ENCODE measurements at regions not wholly inside any gene's neighbourhood (a gene's known extent, or its start where the extent isn't known, plus 50 kb on each side); places are given as distances from the start of the nearest gene placed in this dataset.
"Not testable (repeated sequence)": the region's sequence is repeated elsewhere in the genome, so short reads cannot be mapped to it uniquely, and the experiment has no call there.

GRCh38 chr12:103024650-103025049 is 67.2 kb downstream of the ASCL1 start:
- no peaks in the 10 kb centered on the region for H3K4me1 ChIP-seq (ENCODE audit: control insufficient read depth in 1 of 2, insufficient read depth in 2 of 2, low read length in 2 of 2)
- H3K9ac ChIP-seq (ENCODE audit: low read length) = no peak overlapping the region
- H3K79me2 ChIP-seq (ENCODE audit: insufficient read depth, low read length) = no peaks in the 10 kb centered on the region
- H3K27ac ChIP-seq (ENCODE audit: low read depth, low read length) = no peak overlapping the region
- intact Hi-C loops (cut with micrococcal nuclease) = no loop called here
- no peak for ATAC-seq
- no peaks in the 10 kb centered on the region for H3K9me2 ChIP-seq (ENCODE audit: insufficient read depth)
- ChIA-PET POLR2A (no interaction called here), CTCF (no interaction called here), RAD21 (ENCODE audit: low non-redundant PET in 1 of 2, low total read pairs in 2 of 2, uncharacterized antibody in 2 of 2, unreplicated experiment in 2 of 2) (no interaction called here)
- no peaks in the 10 kb centered on the region for H3K27me3 ChIP-seq (ENCODE audit: insufficient read depth, low read length)
- no peaks in the 10 kb centered on the region for H3K36me3 ChIP-seq (ENCODE audit: control insufficient read depth in 1 of 2, insufficient read depth in 2 of 2, low read length in 2 of 2)
- TF ChIP-seq, protein P1, sequence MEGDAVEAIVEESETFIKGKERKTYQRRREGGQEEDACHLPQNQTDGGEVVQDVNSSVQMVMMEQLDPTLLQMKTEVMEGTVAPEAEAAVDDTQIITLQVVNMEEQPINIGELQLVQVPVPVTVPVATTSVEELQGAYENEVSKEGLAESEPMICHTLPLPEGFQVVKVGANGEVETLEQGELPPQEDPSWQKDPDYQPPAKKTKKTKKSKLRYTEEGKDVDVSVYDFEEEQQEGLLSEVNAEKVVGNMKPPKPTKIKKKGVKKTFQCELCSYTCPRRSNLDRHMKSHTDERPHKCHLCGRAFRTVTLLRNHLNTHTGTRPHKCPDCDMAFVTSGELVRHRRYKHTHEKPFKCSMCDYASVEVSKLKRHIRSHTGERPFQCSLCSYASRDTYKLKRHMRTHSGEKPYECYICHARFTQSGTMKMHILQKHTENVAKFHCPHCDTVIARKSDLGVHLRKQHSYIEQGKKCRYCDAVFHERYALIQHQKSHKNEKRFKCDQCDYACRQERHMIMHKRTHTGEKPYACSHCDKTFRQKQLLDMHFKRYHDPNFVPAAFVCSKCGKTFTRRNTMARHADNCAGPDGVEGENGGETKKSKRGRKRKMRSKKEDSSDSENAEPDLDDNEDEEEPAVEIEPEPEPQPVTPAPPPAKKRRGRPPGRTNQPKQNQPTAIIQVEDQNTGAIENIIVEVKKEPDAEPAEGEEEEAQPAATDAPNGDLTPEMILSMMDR (IDR thresholded peaks at IDR 0.05 in 2 of 3, conservative IDR thresholded peaks at IDR 0.05 in 1 of 3; ENCODE audit: borderline replicate concordance in 1 of 3, insufficient read depth in 1 of 3, low read depth in 2 of 3, low read length in 2 of 3) = no peak
- TF ChIP-seq TCF7L2 (IDR thresholded peaks at IDR 0.05; ENCODE audit: borderline replicate concordance, extremely low read depth, insufficient read depth, insufficient read length) = no peak
- no peak for TF ChIP-seq JUND (IDR thresholded peaks at IDR 0.05)
- no peak for TF ChIP-seq ZNF274 (IDR thresholded peaks at IDR 0.05; ENCODE audit: low read depth, low read length)
- TF ChIP-seq CBX3 (IDR thresholded peaks at IDR 0.05; ENCODE audit: low read depth) = no peak
- TF ChIP-seq, protein P2, sequence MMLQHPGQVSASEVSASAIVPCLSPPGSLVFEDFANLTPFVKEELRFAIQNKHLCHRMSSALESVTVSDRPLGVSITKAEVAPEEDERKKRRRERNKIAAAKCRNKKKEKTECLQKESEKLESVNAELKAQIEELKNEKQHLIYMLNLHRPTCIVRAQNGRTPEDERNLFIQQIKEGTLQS (IDR thresholded peaks at IDR 0.05) = no peak
- TF ChIP-seq, protein P3, sequence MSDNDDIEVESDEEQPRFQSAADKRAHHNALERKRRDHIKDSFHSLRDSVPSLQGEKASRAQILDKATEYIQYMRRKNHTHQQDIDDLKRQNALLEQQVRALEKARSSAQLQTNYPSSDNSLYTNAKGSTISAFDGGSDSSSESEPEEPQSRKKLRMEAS (IDR thresholded peaks at IDR 0.05) = no peak
- TF ChIP-seq EZH2 (IDR thresholded peaks at IDR 0.05) = no peak
- TF ChIP-seq FOSL1 (IDR thresholded peaks at IDR 0.05; ENCODE audit: low read depth) = no peak
- no peak for TF ChIP-seq EZH2phosphoT487 (IDR thresholded peaks at IDR 0.05; ENCODE audit: borderline replicate concordance)
- no peak for TF ChIP-seq REST (IDR thresholded peaks at IDR 0.05; ENCODE audit: low read depth)
- no peak for TF ChIP-seq SRF (IDR thresholded peaks at IDR 0.05; ENCODE audit: low read depth)
- no peak for TF ChIP-seq ELF1 (IDR thresholded peaks at IDR 0.05; ENCODE audit: borderline replicate concordance, low read depth)
- no peak for TF ChIP-seq EGR1 (IDR thresholded peaks at IDR 0.05; ENCODE audit: low read depth)
- no peak for TF ChIP-seq SIN3A (IDR thresholded peaks at IDR 0.05; ENCODE audit: low read depth)
- TF ChIP-seq RAD21 (IDR thresholded peaks at IDR 0.05; ENCODE audit: low read depth) = no peak
- TF ChIP-seq POLR2AphosphoS5 (IDR thresholded peaks at IDR 0.05; ENCODE audit: low read depth, low read length) = no peak
- no peak overlapping the region for H2AFZ ChIP-seq (ENCODE audit: low read depth, low read length, poor library complexity, severe bottlenecking)
- H3K4me2 ChIP-seq (ENCODE audit: low read length) = no peak overlapping the region
- H3K4me3 ChIP-seq (replicated peaks in 1 of 2; ENCODE audit: low read depth in 1 of 2, low read length in 2 of 2) = no peak overlapping the region
- DNase-seq (ENCODE audit: low read depth, low spot score) = no peak
- no peaks in the 10 kb centered on the region for H3K9me3 ChIP-seq (ENCODE audit: control insufficient read depth in 1 of 2, insufficient read depth in 1 of 2, low read depth in 1 of 2, low read length in 2 of 2)
- no peaks in the 10 kb centered on the region for H4K20me1 ChIP-seq (ENCODE audit: insufficient read depth)
- BruUV-seq (replicated peaks) = no TSS peak

DNA sequence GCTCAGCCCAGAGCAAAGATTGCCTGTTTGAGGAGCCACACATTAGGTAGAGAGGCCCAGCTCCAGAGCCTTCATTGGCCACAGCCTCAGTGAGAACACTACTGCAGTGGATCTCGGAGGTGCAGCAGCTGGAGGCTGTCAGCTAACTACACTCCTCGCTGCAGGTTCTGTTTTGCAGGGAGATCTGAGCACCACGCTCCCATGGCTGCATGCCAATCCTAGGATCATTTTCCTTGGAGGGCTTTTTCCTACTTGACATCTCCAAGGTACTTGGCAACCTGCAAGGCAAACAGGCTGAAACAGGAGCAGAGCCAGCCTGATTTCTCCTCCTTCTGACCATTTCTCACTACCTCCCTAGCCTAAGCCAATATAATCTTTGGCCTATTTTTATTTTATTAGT is 69.2 kb downstream of the ASCL1 start:
- H3K9me3 ChIP-seq (ENCODE audit: control insufficient read depth in 1 of 2, insufficient read depth in 1 of 2, low read depth in 1 of 2, low read length in 2 of 2); H2AFZ ChIP-seq (ENCODE audit: low read depth, low read length, poor library complexity, severe bottlenecking); H3K4me3 ChIP-seq (replicated peaks in 1 of 2; ENCODE audit: low read depth in 1 of 2, low read length in 2 of 2); H3K36me3 ChIP-seq (ENCODE audit: control insufficient read depth in 1 of 2, insufficient read depth in 2 of 2, low read length in 2 of 2); H3K27me3 ChIP-seq (ENCODE audit: insufficient read depth, low read length); ATAC-seq; H3K27ac ChIP-seq (ENCODE audit: low read depth, low read length); DNase-seq (ENCODE audit: low read depth, low spot score); RAD21 ChIA-PET (ENCODE audit: low non-redundant PET in 1 of 2, low total read pairs in 2 of 2, uncharacterized antibody in 2 of 2, unreplicated experiment in 2 of 2); H3K79me2 ChIP-seq (ENCODE audit: insufficient read depth, low read length); H3K4me2 ChIP-seq (ENCODE audit: low read length); intact Hi-C loops (cut with micrococcal nuclease); POLR2A ChIA-PET; BruUV-seq (replicated peaks); H3K4me1 ChIP-seq (ENCODE audit: control insufficient read depth in 1 of 2, insufficient read depth in 2 of 2, low read length in 2 of 2); H3K9ac ChIP-seq (ENCODE audit: low read length); H3K9me2 ChIP-seq (ENCODE audit: insufficient read depth); H4K20me1 ChIP-seq (ENCODE audit: insufficient read depth); CTCF ChIA-PET: not testable (repeated sequence)

Measured in HCT116 (cell line).